ENCODE measurements at regions not wholly inside any gene's neighbourhood (a gene's known extent, or its start where the extent isn't known, plus 50 kb on each side); places are given as distances from the start of the nearest gene placed in this dataset.
A peak's percentile ranks its signal among the peaks of the same experiment; 100 is the strongest.
"Not testable (repeated sequence)": the region's sequence is repeated elsewhere in the genome, so short reads cannot be mapped to it uniquely, and the experiment has no call there.

DNA sequence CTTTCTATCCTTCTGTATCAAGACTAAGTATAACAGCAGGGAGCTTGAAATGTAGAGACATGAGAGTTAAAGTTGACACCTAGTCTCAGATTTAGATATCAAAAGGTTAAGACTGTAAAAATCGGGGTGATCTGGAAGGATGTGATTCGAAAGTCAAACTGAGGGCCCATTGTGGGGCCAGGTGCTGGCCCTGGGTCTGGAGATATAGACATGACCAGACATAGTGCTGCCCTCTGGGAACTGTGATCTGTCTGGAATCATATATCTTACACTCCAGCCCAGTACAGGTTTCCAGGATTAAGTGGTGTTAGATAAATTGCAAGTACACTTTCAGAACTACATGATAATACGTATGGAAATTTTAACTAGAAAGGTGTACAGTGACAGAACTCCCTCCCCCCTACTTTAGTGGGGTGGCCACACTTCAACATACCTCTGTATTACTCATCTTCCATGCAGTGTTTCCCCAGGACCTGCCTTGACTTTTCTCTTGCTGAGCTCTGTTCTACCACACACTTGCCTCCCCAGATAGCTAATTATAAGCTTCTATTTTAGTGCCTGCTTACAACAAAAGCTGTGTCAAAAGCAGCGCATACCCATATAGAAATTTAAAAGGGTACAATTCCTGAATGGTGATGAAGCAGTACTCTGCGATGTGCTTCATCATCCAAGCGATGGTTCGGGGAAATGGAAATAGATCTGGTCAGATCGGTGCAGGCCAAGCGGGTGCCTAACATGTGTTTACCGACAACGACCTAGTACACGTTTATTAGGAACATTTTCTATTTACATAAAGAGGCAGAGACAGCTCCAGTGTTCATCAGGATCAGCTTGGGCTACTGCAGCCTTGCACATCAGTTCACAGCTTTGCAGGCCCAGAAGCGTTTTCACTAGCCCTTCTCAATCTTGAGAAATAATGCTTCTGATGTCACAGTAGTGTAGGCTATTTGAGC, 68.7 kb downstream of the ARF6 start:
- DNase-seq, result peak in 1 of 2 donors; percentile 40
- Mint-ChIP-seq H3K4me1 (ENCODE audit: low read depth) (peaks cover 69% of the 10 kb centered on the region), H3K27ac (peak overlapping the region; percentile 29), H3K9me3 (no peaks in the 10 kb centered on the region), H3K36me3 (ENCODE audit: insufficient read depth in 2 of 2) (peaks cover 1 to 2% of the 10 kb centered on the region in 2 donors), H3K27me3 (ENCODE audit: low read depth) (no peaks in the 10 kb centered on the region), H3K4me3 (peak overlapping the region; percentile 56 to 83)
- peak; percentile 76 to 87 for ATAC-seq (replicated peaks in 1 of 2)

DNA sequence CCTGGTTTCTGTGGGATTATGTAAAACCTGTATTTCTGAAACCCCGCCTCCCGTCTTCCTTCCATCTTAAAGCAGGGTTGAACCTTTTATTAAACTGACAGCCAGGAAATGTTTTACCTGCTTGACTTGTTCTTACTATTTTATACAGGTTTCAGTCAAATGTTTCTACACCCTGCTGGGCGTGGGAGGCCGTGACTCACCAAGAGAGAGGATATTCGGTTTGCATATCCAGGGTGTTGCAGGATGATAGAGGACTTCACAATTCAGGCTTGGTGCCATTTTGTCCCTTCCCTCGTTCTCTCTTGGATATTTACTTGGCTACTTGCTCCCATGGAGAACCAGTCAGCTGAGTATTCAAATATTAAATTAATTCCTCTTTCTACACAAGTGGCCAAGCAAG, 69.7 kb downstream of the ARF6 start:
- peaks cover 70% of the 10 kb centered on the region for H3K4me1 Mint-ChIP-seq (ENCODE audit: low read depth)

DNA sequence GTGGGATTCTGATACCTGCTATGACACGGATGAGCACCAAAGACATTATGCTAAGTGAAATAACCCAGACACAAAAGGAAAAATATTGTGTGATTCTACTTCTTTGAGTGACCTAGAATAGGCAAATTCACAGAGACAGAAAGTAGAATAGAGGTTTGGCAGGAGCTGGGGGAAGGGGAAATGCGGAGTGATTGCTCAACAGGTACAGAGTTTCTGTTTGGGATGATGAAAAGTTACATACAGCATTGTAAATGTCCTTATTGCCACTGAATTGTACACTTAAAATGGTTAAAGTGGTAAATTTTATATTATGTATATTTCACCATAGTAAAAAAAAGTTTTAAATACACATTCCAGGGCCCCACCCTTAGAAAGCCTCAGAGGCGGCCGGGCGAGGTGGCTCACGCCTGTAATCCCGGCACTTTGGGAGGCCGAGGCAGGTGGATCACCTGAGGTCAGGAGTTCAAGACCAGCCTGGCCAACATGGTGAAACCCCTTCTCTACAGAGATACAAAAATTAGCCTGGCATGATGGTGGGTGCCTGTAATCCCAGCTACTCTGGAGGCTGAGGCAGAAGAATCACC, 72.3 kb downstream of the ARF6 start:
- not testable (repeated sequence) for H3K27me3 Mint-ChIP-seq (ENCODE audit: low read depth); H3K9me3 Mint-ChIP-seq; H3K36me3 Mint-ChIP-seq (ENCODE audit: insufficient read depth in 2 of 2); H3K4me3 Mint-ChIP-seq; ATAC-seq (replicated peaks in 1 of 2); H3K27ac Mint-ChIP-seq; DNase-seq
- peaks cover 67% of the 10 kb centered on the region for H3K4me1 Mint-ChIP-seq (ENCODE audit: low read depth)

More for the DNA sequence above, 69.7 kb downstream of the ARF6 start:
- DNase-seq (peak; percentile 73 to 74), ATAC-seq (replicated peaks in 1 of 2) (peak; percentile 77 to 85)
- H3K27ac Mint-ChIP-seq, result peak overlapping the region; percentile 32
- H3K36me3 Mint-ChIP-seq (ENCODE audit: insufficient read depth in 2 of 2), result peaks cover 1 to 2% of the 10 kb centered on the region in 2 donors
- H3K9me3 Mint-ChIP-seq, result peaks cover 0 to 2% of the 10 kb centered on the region in 2 donors
- peak overlapping the region; percentile 61 to 83 for H3K4me3 Mint-ChIP-seq
- H3K27me3 Mint-ChIP-seq (ENCODE audit: low read depth), result no peaks in the 10 kb centered on the region

DNA sequence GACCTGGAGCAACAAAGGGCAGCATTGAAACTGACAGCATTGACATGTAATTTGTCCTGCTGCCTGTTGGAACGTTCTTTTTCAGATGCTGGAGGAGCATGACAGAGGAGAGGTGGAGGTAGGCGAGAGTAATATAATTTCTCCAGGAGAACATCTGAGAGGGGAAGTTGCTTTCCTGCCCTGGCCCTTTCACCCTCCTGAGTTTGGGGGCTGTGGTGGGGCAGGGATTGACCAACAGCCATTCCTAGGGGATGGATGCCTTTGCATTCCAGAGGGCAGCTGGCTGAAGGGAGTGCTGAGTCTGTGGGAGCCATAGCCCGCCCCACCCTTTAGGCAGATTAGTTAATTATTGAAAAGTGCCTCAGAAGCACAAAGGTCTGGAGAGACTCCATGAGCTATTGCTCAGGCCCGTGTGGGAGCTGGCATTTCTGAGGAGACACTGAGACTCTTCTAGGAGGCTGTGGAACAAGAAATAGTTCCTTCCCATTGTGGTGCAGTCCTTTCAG, 73.5 kb downstream of the ARF6 start:
- no peak for DNase-seq
- Mint-ChIP-seq H3K27ac (peak overlapping the region; percentile 34), H3K27me3 (ENCODE audit: low read depth) (no peaks in the 10 kb centered on the region), H3K4me1 (ENCODE audit: low read depth) (peaks cover 67% of the 10 kb centered on the region), H3K36me3 (ENCODE audit: insufficient read depth in 2 of 2) (peaks cover 1 to 2% of the 10 kb centered on the region in 2 donors), H3K9me3 (peaks cover 0 to 2% of the 10 kb centered on the region in 2 donors), H3K4me3 (no peak overlapping the region)
- no peak for ATAC-seq (replicated peaks in 1 of 2)

DNA sequence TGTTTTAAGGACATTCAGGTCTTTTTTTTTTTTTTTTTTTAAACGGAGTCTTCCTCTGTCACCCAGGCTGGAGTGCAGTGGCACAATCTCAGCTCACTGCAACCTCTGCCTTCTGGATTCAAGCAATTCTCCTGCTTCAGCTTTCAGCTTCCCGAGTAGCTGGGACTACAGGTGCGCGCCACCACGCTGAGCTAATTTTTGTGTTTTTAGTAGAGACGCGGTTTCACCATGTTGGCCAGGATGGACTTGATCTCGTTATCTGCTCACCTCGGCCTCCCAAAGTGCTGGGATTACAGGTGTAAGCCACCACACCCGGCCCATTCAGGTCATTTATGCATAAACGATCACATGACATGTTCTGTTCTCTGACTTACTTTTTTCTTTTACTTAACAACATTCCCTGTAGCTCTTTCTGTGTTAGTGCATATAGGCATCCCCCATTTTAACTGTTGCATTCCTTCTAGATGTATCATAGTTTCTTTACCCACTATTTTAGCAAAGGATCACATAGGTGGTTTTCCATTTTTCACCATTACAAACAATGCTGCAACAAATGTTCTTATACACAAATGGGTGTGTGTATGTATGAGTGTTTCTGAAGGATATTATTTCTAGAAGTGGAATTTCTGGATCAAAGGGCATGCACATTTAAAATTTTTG, 74.2 kb downstream of the ARF6 start:
- DNase-seq, result no peak
- H3K4me3 Mint-ChIP-seq, result no peak overlapping the region
- no peak overlapping the region for H3K27ac Mint-ChIP-seq
- no peak for ATAC-seq (replicated peaks in 1 of 2)
- H3K4me1 Mint-ChIP-seq (ENCODE audit: low read depth), result peaks cover 67% of the 10 kb centered on the region
- H3K27me3 Mint-ChIP-seq (ENCODE audit: low read depth), result no peaks in the 10 kb centered on the region
- H3K9me3 Mint-ChIP-seq, result peaks cover 0 to 2% of the 10 kb centered on the region in 2 donors
- peaks cover 1 to 2% of the 10 kb centered on the region in 2 donors for H3K36me3 Mint-ChIP-seq (ENCODE audit: insufficient read depth in 2 of 2)

DNA sequence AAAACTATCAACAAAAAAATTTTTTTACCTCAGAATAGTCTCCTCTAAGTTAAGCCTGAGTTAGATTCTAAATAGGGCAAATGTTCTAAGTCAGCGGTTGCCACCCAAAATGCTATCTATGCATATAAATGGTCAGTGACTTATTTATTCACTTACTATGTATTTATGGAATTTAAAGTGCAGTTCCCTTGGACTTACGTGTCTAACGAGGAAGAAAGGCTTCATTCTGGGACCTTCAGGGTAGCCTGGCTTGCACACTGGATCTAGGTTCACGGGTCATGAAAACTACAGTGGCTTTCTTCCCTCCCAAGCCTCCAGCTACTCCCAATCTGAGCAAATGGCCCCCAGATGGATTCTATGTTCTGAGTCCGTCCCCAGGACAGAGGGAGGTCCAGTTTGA, 77.1 kb downstream of the ARF6 start:
- peaks cover 0 to 2% of the 10 kb centered on the region in 2 donors for H3K36me3 Mint-ChIP-seq (ENCODE audit: insufficient read depth in 2 of 2)
- peaks cover 71% of the 10 kb centered on the region for H3K4me1 Mint-ChIP-seq (ENCODE audit: low read depth)
- H3K9me3 Mint-ChIP-seq, result peaks cover 0 to 2% of the 10 kb centered on the region in 2 donors
- H3K27ac Mint-ChIP-seq, result peak overlapping the region; percentile 99
- ATAC-seq (replicated peaks in 1 of 2) (no peak), DNase-seq (no peak)
- H3K27me3 Mint-ChIP-seq (ENCODE audit: low read depth), result no peaks in the 10 kb centered on the region
- H3K4me3 Mint-ChIP-seq, result peak overlapping the region; percentile 96 to 97

DNA sequence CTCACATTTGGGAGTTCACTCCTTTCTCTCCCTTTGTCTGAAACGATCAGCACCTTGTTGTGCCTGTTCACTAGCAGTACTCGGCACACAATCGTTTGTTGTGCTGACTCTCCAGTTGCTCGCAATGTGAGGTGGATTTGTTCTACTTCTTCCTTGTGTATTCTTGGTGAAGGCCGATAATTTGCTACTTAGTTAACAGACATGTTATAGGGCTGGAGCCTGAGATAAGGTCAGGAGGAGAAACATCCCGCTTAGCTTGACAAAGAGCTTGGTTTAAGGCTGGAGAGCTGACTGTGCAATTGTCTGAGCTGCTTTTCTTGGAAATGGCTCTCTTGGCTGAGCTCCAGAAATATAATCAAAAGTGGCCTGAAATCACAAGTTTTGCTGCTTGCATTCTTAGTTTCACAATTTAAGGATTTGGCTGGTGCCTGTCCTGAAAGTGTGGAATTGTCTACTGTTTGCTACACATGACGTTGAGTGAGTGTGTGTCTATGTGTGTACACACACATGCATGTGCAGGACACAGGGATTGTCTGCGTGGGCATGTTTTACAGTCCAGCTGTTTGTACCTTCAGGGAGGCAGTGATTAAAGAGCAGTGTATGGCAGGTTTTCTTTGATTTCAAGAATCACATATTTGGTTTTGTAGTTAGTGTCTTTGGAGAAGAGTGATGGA, 77.7 kb downstream of the ARF6 start:
- ATAC-seq (replicated peaks in 1 of 2) (peak; percentile 30 to 33), DNase-seq (peak in 1 of 2 donors; percentile 41)
- Mint-ChIP-seq H3K4me3 (peak overlapping the region; percentile 96 to 97), H3K9me3 (peaks cover 0 to 2% of the 10 kb centered on the region in 2 donors), H3K27me3 (ENCODE audit: low read depth) (no peaks in the 10 kb centered on the region), H3K4me1 (ENCODE audit: low read depth) (peaks cover 74% of the 10 kb centered on the region), H3K36me3 (ENCODE audit: insufficient read depth in 2 of 2) (peaks cover 0 to 2% of the 10 kb centered on the region in 2 donors), H3K27ac (peak overlapping the region; percentile 99)

DNA sequence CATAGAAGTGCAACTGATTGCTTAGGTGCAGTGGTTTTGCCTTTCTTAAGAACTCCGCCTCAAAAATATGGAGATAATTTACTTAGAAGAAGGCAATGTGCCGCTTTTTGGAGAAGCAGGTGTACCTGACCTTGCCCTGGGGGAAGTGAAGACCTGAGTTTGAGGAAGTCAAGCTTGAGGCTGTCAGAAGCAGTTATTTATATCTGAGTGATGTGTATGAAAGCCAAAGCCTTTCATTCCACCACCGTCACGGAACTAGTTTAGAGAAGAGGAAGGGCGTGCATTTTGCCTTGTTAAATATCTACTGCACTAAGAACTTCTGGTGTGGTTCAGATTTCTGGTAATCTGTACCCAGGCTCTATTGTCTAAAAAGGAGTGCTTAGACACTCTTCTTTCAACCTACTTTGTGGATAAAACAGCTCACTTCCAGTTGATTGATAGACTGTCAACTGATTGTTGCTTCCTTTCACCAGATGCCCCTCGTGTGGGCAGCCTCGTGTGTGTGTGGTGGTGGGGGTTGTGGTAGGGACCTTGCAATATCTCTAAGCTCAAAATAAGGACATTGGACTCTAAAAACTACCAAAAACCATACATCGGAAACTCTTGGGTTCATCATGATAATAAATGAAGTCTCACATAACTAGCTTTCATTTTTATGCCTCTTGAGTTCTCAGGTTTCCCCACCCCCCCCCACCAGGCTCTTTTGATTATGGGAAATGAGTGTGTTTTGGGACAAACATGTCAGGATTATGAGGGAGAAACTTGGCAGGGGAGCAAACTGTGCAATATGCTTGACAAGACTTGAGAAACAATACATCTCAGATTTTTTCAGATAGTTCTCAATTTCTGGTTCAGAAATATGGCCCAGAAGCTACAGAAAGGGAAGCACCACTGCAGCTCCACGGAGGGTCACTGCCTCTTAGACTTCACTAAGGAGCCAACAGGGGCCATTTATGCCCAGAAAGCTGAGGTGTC, 78.6 kb downstream of the ARF6 start:
- Mint-ChIP-seq H3K4me1 (ENCODE audit: low read depth) (peaks cover 74% of the 10 kb centered on the region), H3K9me3 (peaks cover 0 to 2% of the 10 kb centered on the region in 2 donors), H3K4me3 (peak overlapping the region; percentile 96 to 97), H3K36me3 (ENCODE audit: insufficient read depth in 2 of 2) (no peaks in the 10 kb centered on the region), H3K27me3 (ENCODE audit: low read depth) (no peaks in the 10 kb centered on the region), H3K27ac (peak overlapping the region; percentile 99)
- ATAC-seq (replicated peaks in 1 of 2) (peak; percentile 71 to 82), DNase-seq (peak; percentile 71 to 77)

DNA sequence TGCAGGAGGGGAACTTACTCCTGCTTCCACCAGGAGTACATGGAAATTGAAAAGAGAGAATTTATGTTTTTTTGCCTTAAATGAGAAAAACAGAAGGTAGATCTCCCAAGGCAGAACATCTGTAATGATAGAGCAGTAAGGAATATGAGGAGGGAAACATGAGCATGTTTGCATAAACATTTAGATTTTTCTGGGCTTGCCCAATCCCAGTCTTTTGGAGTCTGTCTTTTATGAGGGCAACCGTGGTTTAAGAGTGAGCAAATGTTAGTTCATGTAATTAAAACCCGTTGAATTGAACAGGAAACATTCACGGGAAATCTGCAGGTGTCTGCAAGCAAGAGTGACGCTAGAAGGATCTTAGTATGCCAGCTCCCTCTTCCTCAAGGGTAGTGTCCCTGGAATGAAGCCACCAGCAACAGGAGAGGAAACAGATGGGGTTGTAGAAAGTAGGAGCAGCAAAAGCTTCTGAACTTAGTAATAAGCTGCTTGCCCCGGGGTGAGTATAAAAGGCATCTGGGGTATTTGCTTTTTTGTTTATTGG, 79.3 kb downstream of the ARF6 start:
- Mint-ChIP-seq H3K4me1 (ENCODE audit: low read depth) (peaks cover 80% of the 10 kb centered on the region), H3K27ac (peak overlapping the region; percentile 99), H3K27me3 (ENCODE audit: low read depth) (no peaks in the 10 kb centered on the region), H3K9me3 (peaks cover 0 to under 1% of the 10 kb centered on the region in 2 donors), H3K4me3 (peak overlapping the region; percentile 96 to 97), H3K36me3 (ENCODE audit: insufficient read depth in 2 of 2) (no peaks in the 10 kb centered on the region)
- DNase-seq, result no peak
- no peak for ATAC-seq (replicated peaks in 1 of 2)

DNA sequence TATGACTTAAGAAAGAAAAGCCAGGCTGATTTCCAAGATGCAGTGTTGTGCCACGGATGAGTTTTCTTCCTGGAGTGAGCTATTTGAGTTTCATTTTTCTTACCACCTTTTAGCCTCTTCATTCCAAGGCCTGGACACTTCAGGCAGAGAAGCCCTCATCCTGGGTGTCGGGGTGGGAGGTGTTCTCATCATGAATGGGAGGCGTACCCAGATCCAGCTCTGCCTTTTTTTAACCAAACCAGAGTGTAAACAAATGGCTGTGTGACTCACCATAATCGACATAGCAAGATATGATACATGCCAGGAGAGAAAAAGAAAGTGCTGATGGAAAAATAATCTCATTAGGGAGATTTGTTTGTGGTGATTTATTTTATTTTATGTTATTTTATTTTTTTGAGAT, 79.9 kb downstream of the ARF6 start:
- H3K9me3 Mint-ChIP-seq, result no peaks in the 10 kb centered on the region
- H3K4me1 Mint-ChIP-seq (ENCODE audit: low read depth), result peaks cover 86% of the 10 kb centered on the region
- no peaks in the 10 kb centered on the region for H3K27me3 Mint-ChIP-seq (ENCODE audit: low read depth)
- H3K4me3 Mint-ChIP-seq, result peak overlapping the region; percentile 96 to 97
- peak; percentile 34 to 45 for ATAC-seq (replicated peaks in 1 of 2)
- peak; percentile 47 to 61 for DNase-seq
- H3K36me3 Mint-ChIP-seq (ENCODE audit: insufficient read depth in 2 of 2), result peaks cover 0 to 4% of the 10 kb centered on the region in 2 donors
- peak overlapping the region; percentile 99 for H3K27ac Mint-ChIP-seq

DNA sequence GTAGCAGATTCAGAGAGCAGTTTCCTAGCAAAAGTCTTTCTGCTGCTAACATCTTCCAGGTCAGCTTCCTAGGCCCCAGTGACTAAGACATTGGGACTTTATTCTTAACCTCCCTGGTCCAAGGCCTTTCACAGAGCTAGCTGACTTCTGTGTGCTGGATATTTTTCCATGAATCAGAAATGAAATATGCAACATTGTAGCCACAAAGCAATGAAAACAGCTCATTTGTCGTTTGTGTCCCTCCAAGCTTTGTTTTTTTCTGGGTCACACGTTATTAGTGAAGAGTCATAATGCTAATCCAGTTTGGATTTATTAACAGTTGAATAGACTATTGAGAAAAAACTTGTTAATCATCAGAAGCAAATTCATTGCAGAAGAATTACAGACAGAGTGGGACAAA, 82.4 kb downstream of the ARF6 start:
- Mint-ChIP-seq H3K27me3 (ENCODE audit: low read depth) (no peaks in the 10 kb centered on the region), H3K4me3 (peak overlapping the region in 1 of 2 donors; percentile 21), H3K27ac (peak overlapping the region; percentile 39), H3K4me1 (ENCODE audit: low read depth) (peaks cover 100% of the 10 kb centered on the region), H3K9me3 (no peaks in the 10 kb centered on the region), H3K36me3 (ENCODE audit: insufficient read depth in 2 of 2) (peaks cover 0 to 4% of the 10 kb centered on the region in 2 donors)
- ATAC-seq (replicated peaks in 1 of 2), result no peak
- no peak for DNase-seq

Data from activated T-cell treated with anti-CD3 and anti-CD28 coated beads, Interleukin-2, amount 50 U/mL, for 72 hours (primary cell).